C4-2B (cell line): ENCODE measurements at regions not wholly inside any gene's neighbourhood (a gene's known extent, or its start where the extent isn't known, plus 50 kb on each side); places are given as distances from the start of the nearest gene placed in this dataset.

Experiments used
- H3K27ac ChIP-seq: fragments of 450-650 bp; 2 replicates; pipeline ENCODE4 v1.5.1; 2017
- CTCF ChIP-seq: fragments of 450-650 bp; conservative IDR thresholded peaks from 2 replicates; pipeline ENCODE4 v1.5.1; 2017; ENCODE audit warnings: mild to moderate bottlenecking
- ZFX ChIP-seq: fragments of 450-650 bp; IDR thresholded peaks from 2 replicates; pipeline ENCODE4 v1.6.1; 2017

DNA sequence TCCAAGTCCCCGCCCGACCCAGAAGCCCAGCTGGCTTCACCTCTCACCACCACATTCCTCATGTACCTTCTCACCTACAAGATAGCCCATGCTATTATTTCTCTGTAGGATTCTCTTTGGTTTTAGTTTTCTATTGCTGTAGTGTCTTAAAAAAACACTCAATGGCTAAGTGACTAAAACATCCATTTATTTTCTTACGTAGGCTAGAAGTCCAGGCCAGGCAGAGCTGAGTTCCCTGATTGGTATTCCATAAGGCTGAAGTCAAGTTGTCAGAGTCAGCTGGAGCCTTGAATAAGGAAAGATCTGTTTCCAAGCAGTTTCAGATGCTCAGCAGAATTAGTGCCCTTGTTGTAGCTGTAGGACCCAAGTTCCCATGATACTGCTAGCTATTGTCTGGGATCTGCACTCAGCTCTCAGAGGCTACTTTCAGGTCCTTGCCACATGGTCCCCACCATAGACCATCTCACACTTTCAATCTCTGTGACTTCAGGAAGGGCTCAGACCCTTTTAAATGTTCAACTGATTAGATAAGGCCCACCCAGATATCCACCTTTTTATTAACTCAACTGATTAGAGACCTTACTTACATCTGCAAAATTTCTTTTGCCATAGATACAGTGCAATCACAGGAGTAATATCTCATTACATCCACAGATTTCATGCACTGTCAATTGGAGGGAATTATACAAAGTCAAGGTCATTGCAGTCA lies 371.0 kb downstream of the TGFB2 start:
- H3K27ac ChIP-seq, result no peak overlapping the region
- TF ChIP-seq ZFX (no peak), CTCF (no peak)

DNA sequence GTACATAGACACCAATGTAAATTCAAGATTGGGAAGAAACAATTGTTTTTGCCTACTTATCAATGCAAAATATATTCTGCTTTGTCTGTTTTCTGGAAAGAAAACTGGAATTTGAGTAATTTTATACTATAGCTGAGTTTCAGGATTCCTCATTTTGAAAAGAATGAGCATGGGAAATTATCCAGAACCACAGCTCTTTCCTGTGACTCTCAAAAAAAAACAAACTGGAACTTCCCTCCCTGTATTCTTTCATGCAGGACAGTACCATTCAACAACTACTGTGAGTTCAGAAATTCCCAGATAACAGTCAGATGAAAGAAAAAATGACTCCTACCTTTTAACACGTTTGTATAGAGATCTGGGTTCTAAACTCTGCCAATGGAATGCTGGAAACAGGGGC lies 372.4 kb downstream of the TGFB2 start:
- TF ChIP-seq CTCF, result no peak
- TF ChIP-seq ZFX, result no peak
- no peak overlapping the region for H3K27ac ChIP-seq

DNA sequence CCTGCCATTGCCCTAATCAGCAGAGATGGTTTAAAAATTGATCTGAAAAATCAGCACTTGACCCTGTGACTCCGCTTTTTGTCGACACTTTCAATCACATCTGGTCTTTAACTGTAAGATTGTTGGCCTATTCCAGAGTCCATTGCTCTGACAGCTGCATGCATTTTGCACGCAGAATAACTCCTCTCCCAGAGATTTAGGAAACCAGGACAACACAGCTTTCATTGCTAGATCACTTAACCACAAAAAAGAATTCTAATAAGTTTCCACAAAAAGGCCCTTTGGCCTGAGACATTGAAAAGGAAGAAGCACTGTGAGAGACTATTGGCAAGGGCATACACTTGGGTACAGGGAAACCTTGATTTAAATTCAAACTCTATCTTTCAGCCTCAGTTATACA lies 373.1 kb downstream of the TGFB2 start:
- no peak overlapping the region for H3K27ac ChIP-seq
- TF ChIP-seq CTCF (no peak), ZFX (no peak)

GRCh38 chr1:218718977-218719376 lies 373.8 kb downstream of the TGFB2 start:
- TF ChIP-seq ZFX (no peak), CTCF (no peak)
- no peak overlapping the region for H3K27ac ChIP-seq

DNA sequence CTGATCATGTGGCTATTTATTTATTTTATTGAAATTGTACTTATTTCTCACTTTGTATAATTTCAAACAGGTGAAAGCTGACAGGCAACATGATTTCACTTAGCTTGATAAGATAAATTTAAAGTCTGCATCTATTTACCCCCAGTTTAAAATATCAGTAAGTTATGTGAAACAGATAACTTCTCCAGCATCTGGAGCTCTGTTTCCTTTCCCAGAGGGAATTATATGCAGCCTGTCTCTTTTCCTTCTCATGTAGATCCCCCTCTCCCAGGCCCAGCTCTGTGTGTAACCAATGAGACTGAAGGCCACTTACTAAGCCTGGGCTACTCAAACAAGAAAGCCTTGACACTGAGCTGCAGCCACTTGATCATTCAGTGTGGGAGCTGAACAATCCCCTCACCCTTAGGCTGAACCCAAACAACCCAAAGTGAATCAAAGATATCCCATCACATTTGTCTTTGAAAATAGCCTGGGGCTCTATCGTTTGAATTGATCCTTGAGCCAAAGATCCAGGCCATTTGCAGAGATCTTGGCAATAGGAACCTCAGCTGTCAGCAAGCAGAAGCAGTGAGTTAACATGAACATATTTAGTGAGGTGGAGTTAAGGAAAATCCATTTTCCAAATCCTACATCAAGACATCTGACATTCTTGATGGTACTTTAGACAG lies 383.9 kb downstream of the TGFB2 start:
- H3K27ac ChIP-seq, result no peak overlapping the region
- TF ChIP-seq CTCF, result no peak

- no peak overlapping the region for H3K27ac ChIP-seq
- TF ChIP-seq ZFX (no peak), CTCF (no peak)
These were observed 390.4 kb downstream of the TGFB2 start for GRCh38 chr1:218735436-218736032.

DNA sequence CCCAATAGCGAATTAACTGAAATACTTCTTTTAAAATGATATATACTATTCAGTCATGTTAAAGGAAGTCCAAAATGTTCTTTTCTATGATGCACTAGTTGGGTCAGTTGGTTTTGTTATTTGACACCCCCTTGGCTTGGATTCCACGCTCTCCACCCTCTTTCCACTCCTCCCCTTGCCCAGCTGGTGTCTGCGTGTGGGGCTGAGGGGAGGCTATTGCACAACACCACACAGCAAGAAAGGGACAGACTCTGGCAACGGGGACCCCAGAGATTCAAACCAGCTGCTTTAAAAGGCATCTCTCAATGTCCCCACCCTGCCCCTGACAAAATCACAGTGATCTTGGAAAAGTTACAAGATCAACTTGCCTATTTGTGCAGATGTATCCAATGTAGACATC lies 394.3 kb downstream of the TGFB2 start:
- H3K27ac ChIP-seq, result no peak overlapping the region
- no peak for TF ChIP-seq ZFX
- TF ChIP-seq CTCF, result no peak
